Renal cortical epithelial cell (primary cell): ENCODE measurements at regions not wholly inside any gene's neighbourhood (a gene's known extent, or its start where the extent isn't known, plus 50 kb on each side); places are given as distances from the start of the nearest gene placed in this dataset.

ENCODE experiments used
- DNase-seq: peaks from one replicate; pipeline ENCODE4 v3.0.0-alpha.2; 2011; ENCODE audit warnings: low read depth

- no peak for DNase-seq
Measured at GRCh38 chr6:3527651-3527977, 70.8 kb upstream of the SLC22A23 start.

GRCh38 chr6:3526962-3527650, 70.3 kb upstream of the SLC22A23 start:
- peak; percentile 65 for DNase-seq

- DNase-seq = no peak
Measured at GRCh38 chr6:3525915-3526314, 69.1 kb upstream of the SLC22A23 start.

GRCh38 chr6:3524456-3524855, 67.6 kb upstream of the SLC22A23 start:
- DNase-seq = no peak

GRCh38 chr6:3523966-3524365, 67.1 kb upstream of the SLC22A23 start:
- no peak for DNase-seq

GRCh38 chr6:3523271-3523670, 66.4 kb upstream of the SLC22A23 start:
- DNase-seq = no peak

GRCh38 chr6:3522561-3523260, 65.9 kb upstream of the SLC22A23 start:
- peak; percentile 21 for DNase-seq

- no peak for DNase-seq
Measured at GRCh38 chr6:3520281-3521230, 63.7 kb upstream of the SLC22A23 start.

- DNase-seq = peak; percentile 22
Measured at GRCh38 chr6:3518356-3519190, 61.7 kb upstream of the SLC22A23 start.

- peak; percentile 85 for DNase-seq
Measured at GRCh38 chr6:3517350-3517749, 60.5 kb upstream of the SLC22A23 start.

- DNase-seq = no peak
Measured at GRCh38 chr6:3516092-3516491, 59.2 kb upstream of the SLC22A23 start.

GRCh38 chr6:3515669-3516068, 58.8 kb upstream of the SLC22A23 start:
- no peak for DNase-seq

- DNase-seq = no peak
Measured at GRCh38 chr6:3513416-3513815, 56.6 kb upstream of the SLC22A23 start.

- DNase-seq = no peak
Measured at GRCh38 chr6:3512832-3513231, 56.0 kb upstream of the SLC22A23 start.

- DNase-seq = no peak
Measured at GRCh38 chr6:3510617-3511016, 53.8 kb upstream of the SLC22A23 start.

GRCh38 chr6:3510178-3510577, 53.3 kb upstream of the SLC22A23 start:
- no peak for DNase-seq

GRCh38 chr6:3509336-3509735, 52.5 kb upstream of the SLC22A23 start:
- DNase-seq = no peak

- DNase-seq = no peak
Measured at GRCh38 chr6:3506751-3507383, 50.0 kb upstream of the SLC22A23 start.
